HG02763 (cell line): ENCODE measurements at regions not wholly inside any gene's neighbourhood (a gene's known extent, or its start where the extent isn't known, plus 50 kb on each side); places are given as distances from the start of the nearest gene placed in this dataset.

Experiments
- ATAC-seq: cut with Tn5 transposase; IDR thresholded peaks from one replicate; pipeline ENCODE4 v1.9.1; 2021; ENCODE audit warnings: mild to moderate bottlenecking, moderate library complexity; ENCODE audit not compliant: unreplicated experiment

- no peak for ATAC-seq
Measured at GRCh38 chr4:27467351-27467750, 606.7 kb downstream of the STIM2 start.

- ATAC-seq = no peak
Measured at GRCh38 chr4:27472364-27472763, 611.7 kb downstream of the STIM2 start.

GRCh38 chr4:27474691-27475090 lies 614.0 kb downstream of the STIM2 start:
- no peak for ATAC-seq

- ATAC-seq = no peak
Measured at GRCh38 chr4:27484216-27484615, 623.6 kb downstream of the STIM2 start.

- no peak for ATAC-seq
Measured at GRCh38 chr4:27490315-27490714, 629.7 kb downstream of the STIM2 start.

GRCh38 chr4:27490766-27491165 lies 630.1 kb downstream of the STIM2 start:
- no peak for ATAC-seq

- no peak for ATAC-seq
Measured at GRCh38 chr4:27506401-27506800, 645.8 kb downstream of the STIM2 start.

GRCh38 chr4:27514711-27515110 lies 654.1 kb downstream of the STIM2 start:
- ATAC-seq = no peak

GRCh38 chr4:27515140-27515539 lies 654.5 kb downstream of the STIM2 start:
- no peak for ATAC-seq

- no peak for ATAC-seq
Measured at GRCh38 chr4:27518876-27519275, 658.2 kb downstream of the STIM2 start.

GRCh38 chr4:27524224-27524623 lies 663.6 kb downstream of the STIM2 start:
- no peak for ATAC-seq

- no peak for ATAC-seq
Measured at GRCh38 chr4:27534488-27534887, 673.8 kb downstream of the STIM2 start.

GRCh38 chr4:27568236-27568951 lies 707.8 kb downstream of the STIM2 start:
- ATAC-seq = no peak

- ATAC-seq = no peak
Measured at GRCh38 chr4:27568952-27569319, 708.3 kb downstream of the STIM2 start.

- no peak for ATAC-seq
Measured at GRCh38 chr4:27574743-27575142, 714.1 kb downstream of the STIM2 start.

- no peak for ATAC-seq
Measured at GRCh38 chr4:27577951-27578350, 717.3 kb downstream of the STIM2 start.

GRCh38 chr4:27592738-27593137 lies 732.1 kb downstream of the STIM2 start:
- ATAC-seq = no peak

- no peak for ATAC-seq
Measured at GRCh38 chr4:27594922-27595321, 734.3 kb downstream of the STIM2 start.

GRCh38 chr4:27595571-27596360 lies 735.1 kb downstream of the STIM2 start:
- ATAC-seq = no peak

GRCh38 chr4:27602172-27602571 lies 741.5 kb downstream of the STIM2 start:
- no peak for ATAC-seq

- no peak for ATAC-seq
Measured at GRCh38 chr4:27604692-27605091, 744.1 kb downstream of the STIM2 start.

- no peak for ATAC-seq
Measured at GRCh38 chr4:27616166-27616565, 755.5 kb downstream of the STIM2 start.
